COLO668 (cell line): ENCODE measurements at regions not wholly inside any gene's neighbourhood (a gene's known extent, or its start where the extent isn't known, plus 50 kb on each side); places are given as distances from the start of the nearest gene placed in this dataset.

Source experiments
- DNase-seq: peaks from one replicate; lab custom pipeline; 2025; ENCODE audit not compliant: unreplicated experiment; lab: John Stamatoyannopoulos, UW

DNA sequence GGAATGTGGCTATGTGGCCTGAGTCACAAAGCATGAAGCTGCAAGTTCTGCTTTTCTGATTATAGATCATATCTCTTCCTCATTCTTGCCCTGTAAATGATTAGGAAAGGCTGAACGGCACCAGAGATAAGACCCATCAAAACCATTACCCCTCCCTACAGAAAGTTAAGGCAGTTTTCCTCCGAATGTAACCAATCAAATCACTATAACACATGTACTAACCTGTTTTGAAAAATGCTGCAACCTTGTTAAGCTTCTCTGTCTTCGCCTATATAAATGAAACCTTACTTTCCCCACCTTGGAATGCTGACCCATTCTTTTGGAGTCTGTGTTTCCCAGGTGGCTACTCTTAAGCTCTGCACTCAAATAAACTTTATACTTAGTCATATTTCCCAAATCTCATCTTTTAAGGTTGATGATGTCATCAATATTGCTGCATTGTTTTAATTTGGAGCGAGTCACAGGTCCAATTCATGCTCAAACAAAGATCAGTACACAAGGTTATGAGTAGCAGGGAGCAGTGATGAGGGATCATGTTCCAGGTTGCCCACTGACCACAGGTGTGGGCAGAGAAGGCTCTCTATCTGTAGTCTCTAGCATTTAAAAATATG is 662.3 kb downstream of the IRS1 start:
- DNase-seq = no peak

DNA sequence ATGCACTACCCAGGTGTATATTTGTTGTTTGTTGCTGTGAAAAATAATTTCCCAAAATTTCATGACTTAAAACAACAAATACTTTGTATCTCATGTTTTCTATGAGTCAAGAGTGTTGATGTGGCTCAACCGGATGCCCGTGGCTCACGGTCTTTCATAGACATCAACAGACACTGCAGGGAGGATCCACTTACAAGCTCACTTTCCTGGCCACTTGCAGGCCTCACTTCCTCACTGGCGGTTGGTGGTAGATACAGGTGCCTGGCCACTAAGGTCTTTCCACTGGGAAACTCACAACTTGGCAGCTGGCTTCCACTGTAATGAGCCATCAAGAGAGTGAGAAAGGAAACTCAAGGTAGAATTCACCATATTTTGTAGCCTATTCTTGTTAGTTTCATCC is 662.9 kb downstream of the IRS1 start:
- DNase-seq = no peak

DNA sequence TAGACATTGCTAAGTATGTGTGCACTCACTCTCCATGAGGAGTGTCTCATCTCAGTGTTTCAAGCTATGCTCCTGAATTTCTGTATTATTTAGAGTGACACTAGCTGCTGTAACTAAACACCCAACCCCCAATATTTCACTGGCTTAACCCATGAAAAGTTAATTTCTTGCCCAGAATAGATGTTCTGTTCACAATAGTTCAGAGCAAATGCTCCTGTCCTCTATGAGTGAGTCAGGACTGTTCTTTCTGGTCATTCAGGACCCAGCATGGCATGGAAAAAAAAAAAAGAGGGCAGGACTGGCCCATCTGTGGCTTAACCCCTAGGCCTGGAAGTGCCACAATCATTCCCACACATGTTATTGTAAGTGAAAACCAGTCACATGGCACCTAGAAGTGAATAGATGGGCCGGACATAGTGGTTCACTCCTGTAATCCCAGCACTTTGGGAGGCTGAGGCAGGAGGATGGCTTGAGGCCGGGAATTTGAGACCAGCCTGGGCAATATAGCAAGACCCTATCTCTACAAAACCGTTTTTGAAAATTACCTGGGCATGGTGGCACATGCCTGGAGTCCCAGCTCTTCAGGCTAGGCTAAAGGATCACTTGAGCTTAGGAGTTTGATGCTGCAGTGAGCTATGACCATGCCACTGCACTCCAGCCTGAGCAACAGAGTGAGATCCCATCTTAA is 663.6 kb downstream of the IRS1 start:
- DNase-seq = no peak

DNA sequence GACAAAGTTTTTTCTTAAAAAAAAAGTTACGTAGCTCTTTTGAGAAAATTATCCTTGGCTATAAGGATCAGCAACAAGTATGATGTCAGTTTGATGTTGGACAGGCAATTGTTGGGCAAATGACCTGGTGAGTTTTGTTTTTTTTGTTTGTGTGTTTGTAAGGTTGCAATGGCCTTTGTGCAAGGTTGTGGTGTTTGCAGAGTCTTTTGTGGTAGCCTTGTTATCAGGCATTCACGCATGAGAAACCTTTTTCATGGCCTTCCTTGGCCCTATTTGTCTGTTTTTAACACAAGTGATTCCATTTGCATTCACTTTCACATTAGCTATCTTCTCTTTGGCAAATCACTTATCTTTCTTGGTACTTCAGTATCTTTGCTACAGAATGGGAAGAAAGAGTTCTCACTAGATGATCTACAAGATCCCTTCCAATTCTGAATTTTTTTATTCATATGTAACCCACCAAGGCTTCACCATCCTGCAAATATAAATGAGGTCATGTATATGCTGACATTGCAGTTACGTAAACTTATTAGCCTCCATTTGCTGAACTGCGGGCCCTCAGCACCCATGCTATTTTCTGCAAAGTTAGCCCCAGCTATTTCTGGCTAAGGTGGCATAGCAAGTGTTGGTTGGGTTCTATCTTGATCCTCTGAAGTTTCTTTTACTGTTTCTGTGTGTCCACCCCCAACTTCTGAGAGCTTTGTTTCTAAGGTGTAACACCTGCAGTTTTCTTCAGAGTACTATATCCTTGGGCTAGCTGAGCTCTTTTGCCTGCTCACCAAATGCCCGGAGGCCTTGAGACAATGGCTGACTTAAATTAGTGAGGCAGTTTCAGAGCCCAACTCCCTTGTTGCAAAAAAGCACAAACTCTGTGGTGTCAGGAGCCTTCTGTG is 667.1 kb downstream of the IRS1 start:
- no peak for DNase-seq

DNA sequence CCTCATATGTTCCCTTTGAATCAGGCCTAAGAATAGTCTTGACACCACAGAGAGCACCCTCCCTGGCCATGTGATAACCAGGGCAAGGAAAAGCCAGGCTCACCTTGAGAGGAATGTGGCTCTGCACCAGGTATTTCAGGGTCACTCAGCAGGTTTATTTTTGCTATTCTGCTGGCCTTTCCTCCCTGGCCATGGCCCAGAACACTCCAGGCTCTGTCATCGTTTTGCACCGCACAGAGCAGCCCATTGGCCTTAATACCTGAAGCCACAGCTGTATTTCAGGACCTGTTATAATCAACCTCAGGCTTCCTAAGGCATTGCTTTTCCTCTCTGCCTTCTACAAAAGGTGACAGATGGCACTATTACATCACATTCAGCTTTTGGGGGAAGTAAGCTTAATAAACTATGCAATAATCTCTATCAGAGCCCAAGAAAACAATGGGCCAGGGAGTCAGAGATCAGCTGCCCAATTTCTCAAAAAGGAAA is 668.3 kb downstream of the IRS1 start:
- DNase-seq = no peak

DNA sequence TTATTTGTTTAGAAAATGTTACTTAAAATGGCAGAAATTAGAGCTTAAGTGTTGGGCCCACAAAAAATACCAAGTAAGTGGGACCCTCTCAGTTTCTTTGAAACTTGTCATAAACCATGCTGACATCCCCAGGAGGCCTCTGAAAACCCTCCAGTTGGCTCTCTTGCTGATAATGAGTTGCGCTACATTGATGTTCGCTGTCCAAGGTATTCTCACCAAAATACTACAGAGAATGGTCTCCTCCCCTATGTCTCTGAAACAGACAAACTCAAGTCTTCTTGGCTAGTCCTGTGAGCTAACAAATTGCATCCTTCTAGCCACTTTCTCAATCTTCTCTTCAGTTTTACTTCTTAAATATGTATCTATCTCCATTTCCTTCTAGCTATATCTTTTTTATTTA is 669.4 kb downstream of the IRS1 start:
- DNase-seq = no peak

DNA sequence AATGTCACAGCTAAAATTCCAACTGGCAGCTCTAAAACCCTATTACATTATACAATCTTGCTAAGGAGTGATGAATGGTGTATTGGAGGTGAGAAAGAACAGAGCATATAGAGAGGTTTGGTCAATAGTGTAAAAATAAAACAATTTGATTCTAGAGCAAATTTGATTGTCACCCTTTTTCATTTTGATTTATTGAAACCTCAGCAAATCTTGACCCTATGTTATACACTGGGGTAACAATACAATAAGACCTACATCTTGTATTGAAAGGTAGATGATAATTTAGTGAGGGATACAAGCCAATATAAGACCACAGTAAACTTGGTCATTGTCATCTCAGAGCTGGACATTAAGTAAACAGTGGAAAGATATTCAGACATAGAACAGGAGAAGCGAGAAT is 671.9 kb downstream of the IRS1 start:
- no peak for DNase-seq

DNA sequence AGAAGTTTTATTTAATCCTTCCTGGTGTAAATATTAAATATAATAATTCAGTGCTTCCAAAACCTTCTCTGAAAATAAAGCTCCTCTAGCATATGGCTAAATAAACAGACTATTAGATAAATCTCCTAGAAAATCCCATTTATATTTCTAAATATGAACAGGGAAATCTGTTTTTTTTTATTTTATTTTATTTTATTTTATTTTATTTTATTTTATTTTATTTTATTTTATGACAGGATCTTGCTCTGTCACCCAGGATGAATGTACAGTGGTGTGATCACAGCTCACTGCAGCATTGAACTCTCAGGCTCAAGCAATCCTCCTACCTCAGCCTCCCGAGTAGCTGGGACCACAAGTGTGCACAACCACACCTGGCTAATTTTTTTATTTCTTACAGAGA is 673.5 kb downstream of the IRS1 start:
- DNase-seq = no peak

DNA sequence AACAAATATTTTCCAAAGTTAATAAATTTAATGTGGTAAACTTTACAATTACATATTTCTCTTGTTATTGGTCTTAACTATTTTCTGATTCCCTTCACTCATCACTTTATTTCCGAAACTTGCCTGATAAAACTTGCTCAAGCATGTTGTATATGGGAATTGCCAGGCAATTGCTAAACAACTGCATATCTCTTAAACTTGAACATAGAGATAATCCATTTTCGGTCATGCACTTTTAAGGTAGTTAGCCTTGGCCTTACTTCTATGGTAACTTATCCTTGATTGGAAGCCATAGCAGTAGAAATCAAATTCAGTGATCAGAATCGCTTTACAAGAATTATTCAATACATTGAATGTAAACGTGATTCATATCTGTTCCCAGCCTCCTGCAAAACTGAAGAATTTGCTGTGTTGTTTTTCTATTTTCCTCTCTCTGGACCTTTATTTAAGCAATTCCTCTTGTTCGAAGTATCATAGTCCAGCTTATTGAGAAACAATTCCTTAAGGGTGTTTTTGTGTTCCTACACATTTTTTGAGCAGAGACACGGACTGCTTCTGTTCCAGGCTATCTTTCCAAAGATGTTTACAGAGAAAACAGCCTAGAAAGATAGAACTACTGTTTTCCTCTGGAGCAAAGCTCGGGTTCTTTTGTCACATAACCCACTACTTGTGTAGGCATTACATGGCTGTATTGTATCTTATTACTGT is 674.3 kb downstream of the IRS1 start:
- DNase-seq = no peak

DNA sequence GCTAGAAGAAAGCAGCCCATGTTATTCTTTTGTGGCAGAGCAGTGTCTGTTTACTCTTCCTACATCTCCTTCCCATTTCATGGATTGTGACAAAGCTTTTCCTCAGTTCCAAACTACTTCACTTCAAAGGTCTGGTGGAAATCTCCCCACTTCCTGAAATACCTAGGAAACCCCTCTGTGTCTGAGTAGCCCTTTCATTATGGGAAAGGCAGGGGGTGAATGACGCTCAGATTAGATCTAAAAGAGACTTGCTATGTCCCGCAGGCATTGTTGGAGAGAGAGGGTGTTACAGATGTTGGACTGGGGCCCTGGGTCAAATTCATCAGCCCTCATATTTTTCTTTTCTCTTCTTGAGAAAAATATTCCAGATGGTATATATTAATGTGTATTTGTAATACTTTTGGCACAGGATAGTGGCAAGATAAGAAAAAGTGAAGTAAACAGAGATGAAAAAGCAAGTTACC is 675.0 kb downstream of the IRS1 start:
- DNase-seq = no peak

DNA sequence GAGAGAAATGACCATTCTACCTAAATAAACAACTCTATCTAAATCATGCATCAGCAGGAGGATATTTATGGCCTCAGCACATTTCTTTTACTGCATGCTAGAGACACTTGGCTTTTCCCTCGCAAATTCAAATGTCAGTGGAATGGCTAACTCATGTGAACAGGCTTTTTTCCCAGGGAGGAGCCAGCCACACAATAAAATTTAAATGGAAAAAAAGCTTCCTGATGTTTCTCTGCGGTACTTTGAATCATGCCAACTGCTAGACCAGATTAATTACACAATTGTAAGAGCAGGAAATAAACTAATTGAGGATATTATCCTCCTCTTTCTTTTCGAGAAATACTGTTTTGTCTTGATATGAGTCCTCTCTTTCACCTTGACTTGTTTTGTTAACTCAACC is 676.3 kb downstream of the IRS1 start:
- no peak for DNase-seq

DNA sequence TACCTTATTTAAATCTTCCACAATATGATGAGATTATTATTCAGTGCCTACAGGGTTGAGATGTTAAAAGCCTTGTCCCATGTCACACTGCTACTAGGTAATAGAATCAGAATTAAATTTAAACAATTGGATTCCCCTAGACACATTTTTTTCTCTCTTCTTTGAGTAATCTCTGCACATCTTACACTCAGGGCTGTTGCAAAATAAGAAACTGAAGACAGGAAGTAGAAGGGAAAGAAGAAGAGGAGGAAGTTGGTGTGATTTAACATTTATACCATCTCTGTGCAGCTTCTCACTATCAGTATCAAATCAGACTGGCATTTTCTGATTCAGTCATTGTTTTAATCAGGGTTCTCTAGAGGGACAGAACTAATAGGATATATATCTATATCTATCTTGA is 677.6 kb downstream of the IRS1 start:
- DNase-seq = no peak

DNA sequence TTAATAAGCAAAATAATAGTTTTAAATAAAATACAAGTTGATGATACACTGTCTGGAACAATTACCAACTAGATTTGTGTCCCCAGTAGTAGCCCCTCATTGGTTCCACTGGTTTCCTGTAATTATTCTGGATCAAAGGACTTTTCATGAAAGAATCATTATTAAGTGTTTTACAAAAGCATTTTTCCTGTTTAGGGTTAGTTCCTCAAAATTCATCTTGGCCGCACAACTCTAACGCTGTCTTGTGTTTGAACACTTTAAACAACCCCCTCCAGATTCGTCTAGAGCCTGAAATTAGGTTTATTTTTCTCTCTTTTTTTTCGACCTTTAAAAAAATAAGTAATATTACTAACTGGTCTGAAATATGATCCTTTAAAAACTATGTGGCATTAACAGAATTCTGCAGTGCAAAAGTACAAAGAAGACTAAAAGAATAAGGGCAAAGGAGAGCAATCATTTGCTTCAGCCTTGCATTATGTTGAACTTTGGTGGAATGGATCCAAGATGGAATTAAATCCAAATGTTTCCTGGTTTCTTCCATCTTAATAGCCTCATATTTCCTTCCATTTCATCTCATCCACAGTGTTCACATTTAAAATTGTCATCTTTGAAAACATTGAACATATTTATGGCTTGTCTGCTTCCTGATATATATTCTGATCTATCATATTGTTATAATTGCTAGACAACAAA is 678.4 kb downstream of the IRS1 start:
- no peak for DNase-seq

DNA sequence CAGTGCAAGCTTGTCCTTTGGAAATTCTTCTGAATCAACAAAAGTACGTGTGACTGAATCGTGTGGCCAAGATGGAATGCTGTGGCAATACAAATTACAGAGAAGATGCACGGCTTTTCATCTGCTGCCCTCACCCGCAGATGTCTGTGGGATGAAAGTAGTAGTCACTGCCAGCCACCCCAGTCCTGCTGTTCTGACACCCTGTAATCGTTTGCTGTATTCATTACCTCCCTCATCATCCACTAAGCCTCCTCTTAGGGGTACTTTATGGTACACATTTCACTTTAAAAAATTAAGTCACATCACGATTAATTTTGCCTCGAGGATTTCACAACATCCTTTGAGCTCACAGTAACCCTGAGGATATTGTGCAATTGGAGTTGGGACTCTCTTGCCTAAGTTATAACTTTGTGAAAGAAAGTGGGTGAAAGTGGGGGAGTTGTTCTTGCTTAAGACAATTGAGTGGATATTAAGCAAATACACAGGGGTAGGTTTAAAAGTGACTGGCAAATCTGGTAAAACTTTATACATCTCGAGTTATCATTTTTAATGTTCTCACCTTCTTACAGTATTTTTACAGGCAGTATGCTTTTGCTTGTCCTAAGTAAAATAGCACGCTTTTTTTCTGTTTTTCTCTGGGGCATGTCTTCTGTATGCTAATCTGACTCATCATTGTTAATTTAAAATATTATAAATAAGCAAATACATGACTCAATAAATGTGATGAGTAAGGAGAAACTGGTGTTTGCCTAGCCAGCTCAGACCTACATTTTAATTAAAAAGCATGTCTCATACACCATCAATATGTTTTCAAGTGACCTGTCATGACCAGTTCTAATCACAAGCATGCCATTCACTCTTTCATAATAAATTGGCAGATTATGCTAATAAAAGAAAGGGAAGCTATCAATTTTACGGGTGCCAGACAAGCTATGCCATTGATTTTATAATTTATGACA is 680.9 kb downstream of the IRS1 start:
- DNase-seq = no peak

DNA sequence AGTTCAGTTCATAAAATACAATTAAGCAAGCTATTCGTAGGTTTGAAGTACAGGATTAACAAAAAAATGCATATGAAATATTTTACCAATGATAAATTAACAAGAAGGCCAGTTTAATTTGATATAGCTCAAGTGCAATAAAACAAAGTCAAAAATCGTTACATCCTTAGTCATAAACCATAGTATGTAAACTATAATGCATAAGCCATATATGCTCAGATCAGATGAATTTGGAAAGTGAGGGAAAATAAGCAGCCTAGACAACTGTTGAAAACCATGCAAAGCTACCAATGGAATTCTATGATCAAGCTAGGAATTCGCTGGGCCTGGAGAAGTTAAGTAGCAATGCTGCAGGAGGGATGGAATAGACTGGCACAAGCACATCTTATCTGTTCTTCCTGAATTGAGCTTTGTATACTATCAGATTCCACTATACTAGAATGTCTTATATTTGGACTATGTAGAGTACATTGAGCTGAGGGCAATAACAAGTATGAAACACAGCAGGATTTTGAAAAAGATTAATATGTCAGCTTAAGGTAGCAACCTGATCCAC is 682.0 kb downstream of the IRS1 start:
- no peak for DNase-seq

DNA sequence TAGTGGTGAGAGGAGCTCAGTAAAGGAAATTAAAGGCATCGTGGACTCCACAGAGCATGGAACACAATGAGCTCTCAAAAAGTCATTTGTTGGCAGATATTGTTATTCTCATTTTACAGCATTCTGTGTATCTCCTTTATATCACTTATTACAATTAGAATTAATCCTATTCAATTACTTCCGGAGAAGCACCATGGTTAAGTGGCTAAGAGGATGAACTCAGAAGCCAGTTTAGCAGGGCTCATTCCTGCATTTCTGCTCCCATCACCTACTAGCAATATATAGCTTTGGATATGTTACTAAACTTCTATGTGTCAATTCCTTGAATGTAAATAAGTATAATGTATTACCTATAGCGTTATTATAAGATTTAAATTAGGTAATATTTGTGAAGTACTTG is 683.3 kb downstream of the IRS1 start:
- DNase-seq = no peak

DNA sequence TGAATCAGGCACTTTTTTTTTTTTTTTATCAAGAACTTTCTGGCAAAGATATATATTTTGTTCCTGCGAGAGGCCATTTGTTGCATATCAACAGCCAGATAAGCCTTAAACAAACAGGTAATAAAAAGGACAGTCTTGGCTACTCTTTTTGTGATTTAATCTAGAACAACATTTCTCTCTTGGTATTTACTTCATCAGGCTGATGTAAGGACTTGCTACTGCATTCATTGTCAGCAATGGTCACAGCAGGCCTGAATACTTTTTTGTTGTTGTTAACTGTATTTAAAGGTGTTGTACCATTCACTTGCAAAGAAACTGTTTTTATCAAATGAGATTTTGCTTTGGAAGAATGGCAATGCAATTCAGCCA is 683.8 kb downstream of the IRS1 start:
- DNase-seq = no peak

DNA sequence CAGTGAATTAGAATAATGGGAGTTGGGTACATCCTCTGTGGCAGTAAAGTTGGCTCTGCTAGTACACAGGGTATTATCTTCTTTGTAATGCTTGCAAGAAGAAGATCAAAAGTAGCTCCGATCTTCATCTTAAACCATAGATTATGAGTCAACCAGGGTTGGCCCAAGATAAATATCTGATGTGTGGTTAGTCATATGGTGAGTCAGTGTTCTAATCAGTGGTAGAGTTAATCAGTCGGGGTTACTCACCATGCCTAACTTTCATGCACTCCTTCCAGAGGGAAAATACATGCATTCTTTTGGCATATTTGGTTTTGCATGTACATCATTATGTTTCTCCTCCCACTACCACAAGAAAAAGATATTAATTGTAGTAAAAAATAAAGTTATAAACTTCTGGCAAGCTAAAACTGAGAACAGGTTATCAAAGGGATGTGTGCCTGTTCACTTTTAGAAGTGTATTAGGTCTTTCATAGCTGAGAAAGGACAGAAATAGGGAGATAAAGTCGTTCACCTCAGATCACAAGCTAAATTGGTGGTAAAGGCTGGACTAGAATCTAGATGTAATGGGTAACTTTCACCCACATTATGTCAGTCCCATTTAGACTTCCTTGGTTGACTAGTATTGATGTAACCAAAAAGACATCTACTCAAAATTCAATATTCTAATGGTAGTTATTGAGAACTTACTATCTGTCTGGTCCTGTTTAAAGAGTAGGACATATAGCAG is 684.4 kb downstream of the IRS1 start:
- DNase-seq = no peak

DNA sequence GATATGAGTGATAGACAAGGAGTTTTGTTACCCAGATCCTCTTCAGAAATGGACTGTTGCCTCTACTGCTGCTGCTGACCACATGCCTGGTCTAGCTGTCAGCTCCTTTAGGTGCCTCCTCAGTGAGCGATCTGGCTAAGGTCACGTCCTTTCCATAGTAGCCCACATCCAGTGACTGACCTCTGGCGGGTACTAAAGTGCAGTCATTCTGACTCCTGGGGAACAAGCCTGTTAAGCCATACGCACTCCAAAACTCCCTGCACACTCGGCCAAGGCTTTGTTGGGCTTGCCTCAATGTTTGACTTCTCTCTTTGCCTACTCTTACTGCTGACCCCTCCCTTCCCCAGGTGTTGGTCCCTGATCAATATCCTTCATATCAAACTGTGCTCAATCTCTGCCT is 685.2 kb downstream of the IRS1 start:
- DNase-seq = no peak
